ENCODE measurements at regions not wholly inside any gene's neighbourhood (a gene's known extent, or its start where the extent isn't known, plus 50 kb on each side); places are given as distances from the start of the nearest gene placed in this dataset.

GRCh38 chr5:87729781-87730180, 317.1 kb upstream of the CCNH start:
- Mint-ChIP-seq H3K36me3 (ENCODE audit: low read depth) (no peaks in the 10 kb centered on the region), H3K27ac (0 out of 2 replicates have a peak overlapping the region, but pooled peaks have one; percentile 0), H3K27me3 (ENCODE audit: insufficient read depth, low read depth, poor library complexity) (no peaks in the 10 kb centered on the region), H3K9me3 (no peaks in the 10 kb centered on the region), H3K4me1 (peaks cover 15% of the 10 kb centered on the region), H3K4me3 (no peak overlapping the region)
- H3F3A ChIP-seq (replicated peaks; ENCODE audit: low read depth) = no peaks in the 10 kb centered on the region
- H4K20me1 ChIP-seq (replicated peaks; ENCODE audit: insufficient read depth) = no peaks in the 10 kb centered on the region
- H3K27ac ChIP-seq (ENCODE audit: low read depth) = no peak overlapping the region
- no peak overlapping the region for H3K4me3 ChIP-seq
- no peaks in the 10 kb centered on the region for H3K9me2 ChIP-seq (ENCODE audit: insufficient read depth)
- TF ChIP-seq POLR2AphosphoS5 (IDR thresholded peaks at IDR 0.05; ENCODE audit: low read depth) (no peak), CREB1 (CRISPR knock-in tag; IDR thresholded peaks at IDR 0.05; ENCODE audit: low read depth) (no peak), NANOG (IDR thresholded peaks at IDR 0.05; ENCODE audit: borderline replicate concordance) (no peak), REST (IDR thresholded peaks at IDR 0.05; ENCODE audit: unreplicated experiment) (no peak), ZNF331 (CRISPR knock-in tag; IDR thresholded peaks at IDR 0.05; ENCODE audit: low read depth) (no peak), ETS1 (IDR thresholded peaks at IDR 0.05) (no peak), STAT1 (IDR thresholded peaks at IDR 0.05; ENCODE audit: unreplicated experiment) (no peak), ZNF462 (CRISPR knock-in tag; IDR thresholded peaks at IDR 0.05) (no peak)
- H3K4me2 ChIP-seq = no peak overlapping the region
- ATAC-seq (no peak), DNase-seq (ENCODE audit: low spot score) (no peak)
- H3K4me1 ChIP-seq (ENCODE audit: insufficient read depth) = peaks cover 7% of the 10 kb centered on the region; the same call in 1 of the 2 replicates
- H3K36me3 ChIP-seq (ENCODE audit: insufficient read depth) = no peaks in the 10 kb centered on the region
- H2AFZ ChIP-seq = no peak overlapping the region
- no peaks in the 10 kb centered on the region for H3K27me3 ChIP-seq (ENCODE audit: insufficient read depth)
- H3K79me2 ChIP-seq (replicated peaks; ENCODE audit: insufficient read depth) = no peaks in the 10 kb centered on the region

All from GM23338 (cell line).